NCI-H1930 (cell line): ENCODE measurements at regions not wholly inside any gene's neighbourhood (a gene's known extent, or its start where the extent isn't known, plus 50 kb on each side); places are given as distances from the start of the nearest gene placed in this dataset.

ENCODE experiments used
- DNase-seq, 2 experiments: peaks; one replicate each; lab custom pipeline; 2025; lab: John Stamatoyannopoulos, UW

DNA sequence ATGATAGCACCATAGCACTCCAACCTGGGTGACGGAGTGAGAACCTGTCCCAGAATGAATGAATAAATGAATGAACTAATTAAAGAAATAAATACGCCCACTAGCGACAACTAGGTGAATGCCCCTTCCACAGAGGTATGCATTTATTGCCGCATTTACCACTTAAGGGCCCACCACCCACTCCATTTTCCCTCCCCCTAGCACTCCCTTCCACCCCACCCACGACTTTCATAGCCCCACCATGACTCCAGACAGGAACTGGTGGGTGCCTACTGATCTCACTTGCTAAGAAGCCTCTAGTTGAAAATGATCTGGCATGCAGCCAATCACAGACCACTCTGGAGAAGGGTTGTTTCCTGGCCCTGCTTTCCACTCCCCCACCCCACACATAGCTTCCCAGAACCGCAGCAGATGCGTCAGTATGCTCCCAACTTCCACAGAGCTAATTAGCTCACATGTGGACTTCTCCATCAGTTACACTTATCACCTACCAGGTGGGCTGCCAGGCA is 167.6 kb downstream of the WT1 start:
- no peak for DNase-seq

DNA sequence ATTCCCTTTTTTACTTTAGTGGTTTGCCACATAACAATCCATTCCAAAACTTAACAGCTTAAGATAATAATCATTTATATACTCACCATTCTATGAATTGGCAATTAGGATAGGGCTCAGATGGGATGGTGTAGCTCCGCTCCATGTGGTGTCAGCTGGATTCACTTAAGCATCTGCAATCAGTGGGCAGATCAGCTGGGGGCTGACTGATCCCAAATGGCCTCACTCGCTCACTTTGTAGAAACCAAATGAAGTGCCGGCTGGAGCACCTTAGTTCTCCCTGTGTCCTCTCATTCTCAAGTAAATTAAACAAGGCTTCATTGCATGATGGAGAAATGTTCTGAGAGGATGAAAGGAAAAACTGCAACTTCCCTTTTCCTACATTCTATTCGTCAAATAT is 161.4 kb downstream of the WT1 start:
- DNase-seq = no peak

DNA sequence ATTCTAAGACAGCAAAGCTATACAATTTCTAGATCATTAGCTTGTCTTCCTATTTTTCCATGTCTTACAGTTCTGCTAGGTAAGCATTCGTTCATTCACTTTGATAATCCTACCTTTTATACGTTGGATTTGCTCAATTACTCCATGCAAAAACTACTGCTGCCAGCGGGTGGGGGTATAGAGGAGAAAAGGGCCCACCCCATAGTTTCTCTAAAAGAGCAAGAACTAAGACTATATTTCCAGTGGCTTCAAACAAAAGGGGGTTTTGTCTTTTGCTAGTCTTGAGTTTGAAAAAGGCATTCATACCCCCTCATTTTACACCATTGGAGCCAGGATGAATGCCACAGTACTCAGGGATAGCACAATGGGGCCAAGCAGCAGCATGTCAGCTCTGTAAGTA is 155.7 kb downstream of the WT1 start:
- DNase-seq = no peak

DNA sequence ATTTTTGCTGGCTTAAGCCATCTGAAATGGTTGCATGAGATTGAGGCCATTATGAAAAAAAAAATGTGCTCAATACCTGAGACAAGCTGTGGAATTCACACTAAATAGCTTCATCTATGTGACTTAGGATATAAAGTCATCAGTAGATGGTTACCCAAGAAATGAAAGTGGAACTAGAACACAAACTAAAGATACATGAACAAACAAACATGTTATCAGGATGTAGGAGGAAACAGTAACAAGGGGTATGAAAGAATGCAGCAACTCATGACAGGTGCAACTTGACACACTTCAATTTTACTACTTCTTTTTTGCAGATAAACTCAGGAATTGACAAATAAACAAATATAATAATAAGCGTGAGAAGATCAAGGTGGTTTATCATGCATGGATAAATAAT is 155.0 kb downstream of the WT1 start:
- no peak for DNase-seq

DNA sequence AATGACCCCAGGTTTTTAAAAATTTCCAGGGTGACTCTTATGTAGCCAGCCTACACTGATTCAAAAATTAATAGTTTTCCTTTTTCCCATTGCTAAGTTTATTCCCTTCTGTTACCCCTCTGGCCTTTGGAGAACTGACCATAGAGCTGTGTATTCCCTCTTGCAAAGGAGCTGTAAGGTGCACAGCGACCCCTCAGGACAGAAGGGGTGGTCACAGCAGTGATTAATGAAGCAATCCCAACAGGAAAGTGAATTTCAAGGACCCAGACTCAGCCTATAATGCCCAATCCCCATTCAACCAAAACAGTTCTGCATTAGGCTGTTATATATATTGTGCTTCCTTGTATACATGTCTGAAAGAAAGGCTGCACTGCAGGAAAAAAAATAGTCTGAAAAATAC is 147.1 kb downstream of the WT1 start:
- DNase-seq = no peak

DNA sequence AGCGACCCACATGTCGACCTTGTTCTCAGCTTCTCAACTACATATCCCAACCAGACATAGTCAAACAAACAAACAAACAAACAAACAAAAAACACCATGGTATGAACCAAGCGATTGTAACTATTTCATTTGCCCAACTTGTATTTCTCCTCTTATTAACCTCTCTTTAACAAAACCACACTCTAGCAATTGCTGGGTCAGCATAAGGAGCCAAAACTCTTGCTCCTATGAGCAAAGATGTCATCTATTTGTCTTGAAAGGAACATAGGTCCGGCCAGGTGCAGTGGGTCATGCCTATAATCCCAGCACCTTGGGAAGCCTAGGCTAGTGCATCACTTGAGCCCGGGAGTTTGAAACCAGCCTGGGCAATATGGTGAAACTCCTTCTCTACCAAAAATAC is 145.6 kb downstream of the WT1 start:
- no peak for DNase-seq

DNA sequence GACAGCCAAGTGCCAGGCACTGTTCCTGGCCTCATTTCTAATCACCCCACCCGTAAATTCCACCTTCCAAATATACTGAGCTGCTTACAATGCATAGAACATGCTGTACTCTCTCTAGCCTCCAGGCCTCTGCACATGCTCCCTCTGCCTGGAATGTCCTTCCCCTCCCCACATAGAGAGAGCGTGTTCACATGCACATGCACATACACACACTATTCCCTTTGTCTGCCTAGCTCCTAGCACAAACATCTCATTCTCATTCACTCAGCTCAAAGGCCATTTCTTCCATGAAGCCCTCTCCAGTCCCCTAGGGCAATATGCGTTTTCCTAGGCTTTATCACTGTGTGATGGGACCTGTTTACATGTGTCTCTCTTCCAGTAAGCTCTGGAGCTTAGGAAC is 144.6 kb downstream of the WT1 start:
- no peak for DNase-seq

DNA sequence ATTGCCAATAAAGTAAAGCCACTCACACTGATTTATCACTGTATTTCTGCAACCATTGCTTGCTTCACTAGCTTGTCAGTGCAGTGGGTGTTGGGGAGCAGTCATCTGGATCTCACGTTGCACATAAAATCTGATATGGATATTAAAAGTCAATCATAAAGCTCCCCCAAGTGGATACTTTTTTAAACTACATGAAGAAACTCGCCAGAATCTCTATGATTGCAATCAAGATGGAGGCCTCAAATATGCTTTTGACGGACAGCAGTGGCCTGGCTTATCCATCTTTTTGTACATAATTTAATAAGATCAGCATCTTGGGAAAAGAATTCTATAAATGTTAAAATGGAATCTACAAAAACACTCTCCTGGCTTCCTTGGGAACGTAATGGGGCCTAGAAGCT is 137.7 kb downstream of the WT1 start:
- DNase-seq = peak; percentile 8 to 47

DNA sequence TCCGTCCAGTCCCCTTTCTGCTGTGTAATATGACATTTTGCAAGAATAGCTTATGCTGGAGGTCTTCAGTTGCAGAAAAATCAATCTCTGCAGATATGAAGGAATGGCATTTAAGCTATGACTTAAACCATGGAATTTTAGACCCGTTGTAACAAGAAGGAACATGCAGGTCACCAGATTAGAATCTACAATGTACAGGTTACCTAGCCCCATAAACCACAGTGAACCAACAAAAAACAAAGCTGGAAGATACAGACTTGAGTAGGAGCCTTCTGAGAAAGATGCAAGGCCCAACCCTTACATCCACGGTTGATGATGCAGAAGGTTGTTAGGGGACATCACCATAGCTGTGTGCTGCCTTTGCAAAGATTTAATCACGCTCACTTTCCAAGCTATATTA is 132.5 kb downstream of the WT1 start:
- no peak for DNase-seq

DNA sequence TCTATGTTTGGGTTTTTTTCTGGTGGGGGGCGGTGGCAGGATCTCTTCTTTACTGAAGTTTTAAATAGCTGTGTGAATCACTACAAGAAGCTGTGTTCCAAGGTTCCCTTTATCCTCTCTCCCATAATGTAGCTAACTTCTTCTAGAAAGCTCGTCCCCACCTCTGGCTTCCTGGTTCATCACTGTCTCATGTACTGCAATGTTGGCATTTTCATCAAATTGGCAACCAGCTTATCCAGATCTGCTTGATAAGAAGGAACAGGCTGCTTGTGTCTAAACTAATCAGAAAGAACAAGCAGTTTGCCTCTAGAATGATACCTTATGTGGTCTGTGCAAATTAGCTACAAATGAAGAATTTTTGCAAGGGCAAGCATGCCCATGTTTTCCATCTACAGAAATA is 130.8 kb downstream of the WT1 start:
- DNase-seq = no peak

DNA sequence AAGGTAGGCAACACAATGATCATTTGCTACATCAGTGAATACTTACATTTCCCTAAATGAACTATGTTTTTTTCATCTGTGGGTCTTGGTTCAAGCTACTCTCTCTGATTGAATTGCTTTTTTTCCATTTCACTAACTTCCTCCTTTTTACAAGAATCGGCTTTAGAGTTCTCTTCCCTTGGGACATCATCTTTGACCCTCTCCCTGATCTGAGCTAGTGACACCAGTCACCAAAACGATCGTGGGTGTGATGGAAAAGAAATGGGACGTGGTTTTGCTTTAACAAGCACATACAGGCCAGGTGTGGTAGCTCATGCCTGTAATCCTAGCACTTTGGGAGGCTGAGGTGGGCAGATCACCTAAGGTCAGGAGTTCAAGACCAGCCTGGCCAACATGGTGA is 129.9 kb downstream of the WT1 start:
- no peak for DNase-seq

DNA sequence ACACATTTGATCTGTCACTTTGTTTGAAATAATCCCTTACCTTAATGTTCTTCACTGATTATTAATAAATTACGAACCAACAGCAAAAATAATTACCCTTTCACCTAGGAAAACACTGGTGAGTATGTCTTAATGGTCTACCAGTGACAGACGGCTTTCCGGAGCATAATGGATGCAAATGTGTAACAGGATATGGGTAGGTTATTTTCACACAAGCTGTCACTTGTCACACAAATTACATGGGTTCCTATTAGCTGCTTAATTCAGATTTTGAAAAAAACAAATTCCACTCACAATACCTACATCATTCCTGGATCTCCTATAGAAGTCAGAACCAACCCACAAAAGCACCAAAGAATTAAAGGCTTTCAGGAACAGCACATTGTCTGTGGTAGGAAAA is 127.9 kb downstream of the WT1 start:
- no peak for DNase-seq

DNA sequence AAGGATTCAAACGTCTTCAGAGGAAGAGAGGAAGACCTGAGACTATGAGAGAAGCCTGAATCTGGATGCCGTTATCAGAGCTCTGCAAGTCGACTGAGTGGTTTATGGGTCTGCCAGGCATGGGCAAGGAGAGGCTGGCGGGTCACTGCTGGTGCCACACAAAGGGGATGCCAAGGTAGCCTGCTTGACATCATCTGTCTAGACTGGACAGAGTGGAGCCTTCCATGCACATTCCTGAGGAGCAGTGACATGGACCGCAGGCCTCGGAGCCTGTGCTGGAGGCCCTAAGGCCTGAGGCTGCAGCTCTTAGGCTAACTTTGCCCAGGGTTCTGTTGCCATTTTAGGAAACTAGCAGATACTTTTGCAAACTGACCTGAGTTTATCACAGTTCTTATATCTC is 127.4 kb downstream of the WT1 start:
- DNase-seq = no peak

DNA sequence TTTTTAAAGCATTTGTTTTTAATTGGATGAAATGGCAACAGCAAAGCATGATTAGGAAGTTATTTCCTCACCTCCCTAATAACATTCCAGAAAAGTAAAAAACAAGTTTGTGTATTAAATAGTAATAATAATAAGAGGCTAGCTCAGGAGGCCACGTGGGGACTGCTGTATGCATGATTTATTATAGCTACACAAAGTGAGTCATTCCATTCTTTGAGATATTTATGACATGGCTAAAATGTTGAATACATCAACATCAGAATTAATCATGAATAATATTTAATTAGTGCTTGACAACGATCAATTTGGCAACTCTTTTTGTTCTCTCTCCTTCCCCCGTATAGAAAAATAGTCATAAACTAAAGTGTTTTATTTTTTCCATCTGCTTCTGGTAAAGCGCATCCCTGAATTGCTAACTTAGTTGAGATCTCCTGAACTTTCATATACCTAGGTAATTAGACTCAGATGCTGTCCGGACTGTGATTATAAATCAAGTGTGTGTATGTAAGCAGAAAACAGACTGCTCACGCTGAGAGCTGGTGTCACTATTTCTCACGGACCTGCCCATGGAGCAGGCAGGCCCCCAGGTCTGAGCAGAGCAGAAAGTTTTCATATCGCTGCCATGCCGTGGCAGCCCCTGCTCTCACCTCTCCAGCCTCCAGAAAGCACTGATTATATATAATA is 125.7 kb downstream of the WT1 start:
- no peak for DNase-seq

DNA sequence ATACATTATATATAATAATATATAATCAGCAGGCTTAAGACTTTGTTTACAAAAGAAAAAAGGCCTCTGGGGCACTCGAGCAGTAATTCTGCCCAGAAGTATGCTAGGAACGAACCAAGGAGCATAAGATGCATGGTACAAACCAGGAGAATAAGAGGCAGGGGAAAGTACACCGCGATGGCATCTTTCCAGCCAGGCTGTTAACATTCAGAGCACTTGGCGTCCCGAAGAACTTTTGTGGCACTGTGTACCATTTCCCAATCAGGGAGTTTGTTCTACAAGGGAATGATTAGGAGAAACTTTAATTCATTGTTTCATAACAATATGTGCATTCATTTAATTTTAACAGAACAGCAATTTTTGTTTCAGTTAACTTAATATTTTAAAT is 125.1 kb downstream of the WT1 start:
- no peak for DNase-seq

DNA sequence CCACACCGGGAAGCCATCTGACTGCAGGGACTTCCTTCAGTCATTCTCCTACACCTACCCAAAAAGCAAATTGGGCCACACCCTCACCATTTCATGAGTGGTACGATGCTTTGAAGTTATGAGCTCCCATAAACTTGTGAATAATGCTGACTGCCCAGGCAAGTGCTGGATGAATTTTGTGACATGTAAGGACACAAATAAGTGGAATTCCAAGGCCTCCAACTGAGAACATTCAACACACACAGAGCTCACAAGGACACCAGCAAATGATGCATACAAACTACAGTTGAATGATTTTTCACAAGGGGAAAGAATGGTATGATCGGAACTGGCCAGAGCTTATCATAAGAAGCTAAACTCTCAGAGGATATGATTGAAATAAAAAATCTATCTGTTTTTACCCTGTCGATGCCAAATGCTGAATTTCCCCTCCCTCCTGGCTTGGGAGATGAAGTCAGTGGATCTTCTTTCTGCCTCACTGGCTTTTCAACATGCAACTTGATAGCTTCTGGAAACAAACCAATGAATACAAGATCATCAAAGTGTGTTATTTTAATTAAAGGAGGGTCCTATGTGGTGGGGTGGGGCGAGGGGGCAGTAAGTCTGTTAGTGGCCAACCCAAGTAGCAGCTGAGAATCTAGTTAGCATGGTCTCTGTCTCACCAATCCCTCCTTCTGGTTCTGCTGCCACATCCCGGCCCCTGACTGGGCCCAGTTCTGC is 123.8 kb downstream of the WT1 start:
- no peak for DNase-seq

DNA sequence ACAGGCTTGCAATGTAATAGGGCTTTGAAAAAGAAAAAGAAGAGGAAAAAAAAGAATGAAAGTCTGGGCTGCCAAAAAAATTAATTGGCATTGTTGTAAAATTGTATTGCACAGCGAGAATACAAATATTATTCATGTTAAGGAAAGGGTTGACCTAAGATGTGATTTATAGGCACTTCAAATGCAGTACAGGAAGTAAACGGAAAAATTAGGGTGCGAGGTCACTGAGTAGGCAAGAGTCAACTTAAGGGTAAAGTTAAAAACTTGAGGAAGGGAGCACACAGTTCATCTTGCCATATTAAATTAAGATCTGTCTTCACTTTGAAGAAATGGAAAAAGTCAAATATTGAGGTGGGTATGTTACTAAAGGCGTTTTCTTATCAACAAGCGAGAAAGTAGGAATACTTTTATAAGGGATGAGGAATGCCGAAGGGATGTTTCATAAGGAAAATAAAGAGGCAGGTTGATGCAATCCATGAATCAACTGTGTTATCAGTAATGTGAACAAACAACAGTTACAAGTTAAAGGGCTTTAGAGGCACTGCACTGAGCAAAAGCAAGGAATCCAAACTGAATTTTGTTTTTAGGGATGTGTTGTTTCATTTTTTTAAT is 123.0 kb downstream of the WT1 start:
- DNase-seq = no peak

DNA sequence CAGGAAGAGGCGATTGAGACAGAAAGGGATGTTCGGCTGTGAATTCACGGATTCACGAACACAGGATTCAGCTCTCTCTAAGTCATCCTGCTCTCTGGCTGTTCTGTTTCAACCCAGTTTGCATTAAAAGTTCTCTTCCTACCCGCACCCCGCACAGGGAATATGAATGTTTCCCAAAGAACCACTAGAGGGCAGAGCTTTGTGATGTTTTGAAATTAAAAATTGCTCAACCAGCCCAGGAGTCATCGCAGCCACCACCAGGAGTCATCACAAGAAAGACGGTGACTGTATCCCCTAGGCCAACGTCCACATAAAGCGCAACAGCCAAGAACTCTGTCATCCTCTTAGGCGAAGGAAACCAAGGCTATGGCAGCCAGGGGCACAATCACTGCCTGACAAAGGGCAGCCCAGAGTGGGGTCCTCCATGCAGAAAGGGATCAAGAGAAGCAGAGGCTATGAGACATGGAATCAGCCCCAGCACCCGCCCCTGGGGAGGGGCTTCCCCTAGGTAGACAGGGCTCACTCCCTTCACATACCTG is 122.4 kb downstream of the WT1 start:
- peak in 1 of 2 experiments; percentile 35 for DNase-seq

DNA sequence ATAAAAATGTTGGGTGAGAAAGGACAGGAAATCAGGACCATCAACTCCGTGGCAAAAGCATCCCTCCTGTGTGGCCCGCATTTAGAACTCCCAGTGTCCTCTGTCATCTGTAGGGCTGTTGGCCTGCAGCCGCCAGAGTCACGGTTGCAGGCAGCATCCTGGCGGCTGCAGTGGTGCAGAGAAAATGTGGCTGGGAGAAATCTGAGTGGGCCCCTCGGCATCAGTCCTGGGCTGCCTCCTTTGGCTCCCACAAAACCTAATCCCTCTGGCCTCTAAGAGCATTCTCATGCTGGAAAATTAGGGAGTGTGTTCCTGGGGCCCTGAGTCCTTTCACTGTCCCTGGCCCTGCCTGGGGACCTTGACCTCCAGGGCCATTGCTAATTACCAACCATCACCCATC is 121.9 kb downstream of the WT1 start:
- DNase-seq = no peak

DNA sequence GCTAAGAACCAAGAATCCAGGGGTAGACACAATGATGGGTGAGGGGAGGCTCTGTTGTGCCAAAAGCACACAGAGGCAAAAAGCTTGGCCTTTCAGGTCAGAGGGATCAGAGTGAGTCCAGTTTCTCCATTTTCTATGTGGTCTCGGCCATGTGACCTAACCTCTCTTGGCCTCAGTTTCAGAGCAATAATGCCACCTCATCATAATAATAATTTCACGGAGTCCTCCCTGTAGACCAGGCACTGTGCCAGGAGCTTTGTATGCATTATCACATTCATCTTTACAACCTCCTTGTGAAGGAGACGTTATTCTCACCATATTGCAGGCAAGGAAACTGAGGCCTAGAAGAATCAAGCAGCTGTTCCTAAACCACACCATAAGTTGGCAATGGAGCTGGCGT is 120.2 kb downstream of the WT1 start:
- DNase-seq = no peak

DNA sequence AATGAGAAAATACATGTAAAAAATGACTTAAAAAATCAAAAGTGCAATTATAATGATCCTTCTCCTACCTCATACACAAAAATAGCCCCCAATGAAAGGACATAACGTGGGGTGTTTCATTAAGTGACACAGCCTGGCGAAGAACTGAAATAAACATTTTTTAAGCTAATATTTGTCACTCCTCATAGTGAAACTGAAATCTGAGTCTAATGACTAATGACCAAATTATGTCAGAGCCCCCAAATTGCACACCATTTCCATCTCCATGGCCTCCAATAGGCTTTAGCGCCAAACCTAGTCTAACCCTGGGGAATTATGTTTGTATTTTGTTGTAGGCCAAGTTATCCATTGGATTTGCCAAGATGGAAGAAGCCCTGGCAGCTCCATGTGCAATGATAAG is 119.1 kb downstream of the WT1 start:
- DNase-seq = no peak

DNA sequence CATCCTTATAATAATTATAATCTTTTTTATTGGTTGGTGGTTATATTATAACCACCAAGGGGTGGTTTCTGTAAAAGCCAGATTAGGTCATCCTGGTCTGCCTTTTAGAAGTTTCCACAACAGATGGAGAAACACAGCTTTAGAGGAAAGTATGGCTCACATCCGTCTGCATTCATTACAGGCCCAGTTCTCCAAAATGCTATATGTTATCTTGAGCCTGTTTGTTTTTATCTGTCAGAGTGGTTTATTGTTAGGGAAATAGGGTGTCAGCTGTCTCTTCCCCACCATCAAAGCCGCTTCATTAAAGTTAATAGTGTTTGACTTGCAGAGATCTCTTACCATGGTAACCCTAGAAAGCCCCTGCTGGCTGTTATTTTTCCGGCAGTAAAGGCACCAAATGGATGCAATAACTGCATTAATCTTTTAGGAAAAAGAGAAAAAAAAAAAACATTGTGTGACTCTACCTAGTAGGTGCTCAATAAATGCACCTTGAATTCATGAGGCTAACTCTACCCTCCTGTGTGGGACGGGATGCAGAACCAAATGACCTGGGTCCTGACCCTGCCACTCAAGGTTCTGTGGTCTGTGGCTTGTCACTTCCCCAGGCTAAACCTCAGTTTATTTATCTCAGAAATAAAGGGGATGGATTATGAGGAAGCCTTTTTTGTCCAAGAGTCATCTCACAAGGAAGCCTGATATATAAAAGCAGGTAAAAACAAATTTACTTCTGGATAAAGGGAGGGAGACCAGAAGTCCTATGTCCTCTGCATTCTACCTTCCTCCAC is 118.3 kb downstream of the WT1 start:
- no peak for DNase-seq
